Kasumi-1 (cell line): ENCODE measurements at regions not wholly inside any gene's neighbourhood (a gene's known extent, or its start where the extent isn't known, plus 50 kb on each side); places are given as distances from the start of the nearest gene placed in this dataset.
"Not testable (repeated sequence)": the region's sequence is repeated elsewhere in the genome, so short reads cannot be mapped to it uniquely, and the experiment has no call there.

Source experiments
- DNase-seq, 2 experiments: peaks; one replicate each; lab custom pipeline; 2025; lab: John Stamatoyannopoulos, UW

DNA sequence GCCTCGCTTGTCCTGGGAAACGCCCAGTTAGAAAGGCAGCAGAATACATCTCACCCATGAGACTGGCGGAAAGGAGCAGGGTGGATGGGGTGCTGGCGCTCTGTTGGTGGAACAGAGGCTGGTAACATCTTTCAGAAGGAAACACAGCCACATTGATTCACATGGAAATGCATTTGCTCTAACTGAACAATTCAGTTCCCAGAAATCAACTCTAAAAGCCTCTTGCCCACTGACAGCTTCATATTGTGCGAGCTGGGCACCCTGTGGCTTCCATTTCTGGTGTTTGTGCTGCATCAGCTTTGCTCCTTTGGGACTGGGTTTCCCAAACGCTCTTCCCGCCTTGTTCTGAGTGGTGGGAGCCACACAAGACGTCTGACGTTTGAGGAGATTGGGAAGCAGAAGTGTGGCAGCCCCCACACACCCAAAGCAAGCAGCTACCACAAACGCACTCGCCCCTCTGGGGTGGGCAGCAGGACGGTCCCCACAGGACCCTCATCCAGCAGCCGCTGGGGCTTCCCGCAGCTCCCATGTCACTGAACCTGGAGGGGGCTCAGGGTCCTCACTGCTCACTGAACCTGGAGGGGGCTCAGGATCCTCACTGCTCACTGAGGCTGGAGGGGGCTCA, 229.5 kb downstream of the ERMARD start:
- DNase-seq = no peak

DNA sequence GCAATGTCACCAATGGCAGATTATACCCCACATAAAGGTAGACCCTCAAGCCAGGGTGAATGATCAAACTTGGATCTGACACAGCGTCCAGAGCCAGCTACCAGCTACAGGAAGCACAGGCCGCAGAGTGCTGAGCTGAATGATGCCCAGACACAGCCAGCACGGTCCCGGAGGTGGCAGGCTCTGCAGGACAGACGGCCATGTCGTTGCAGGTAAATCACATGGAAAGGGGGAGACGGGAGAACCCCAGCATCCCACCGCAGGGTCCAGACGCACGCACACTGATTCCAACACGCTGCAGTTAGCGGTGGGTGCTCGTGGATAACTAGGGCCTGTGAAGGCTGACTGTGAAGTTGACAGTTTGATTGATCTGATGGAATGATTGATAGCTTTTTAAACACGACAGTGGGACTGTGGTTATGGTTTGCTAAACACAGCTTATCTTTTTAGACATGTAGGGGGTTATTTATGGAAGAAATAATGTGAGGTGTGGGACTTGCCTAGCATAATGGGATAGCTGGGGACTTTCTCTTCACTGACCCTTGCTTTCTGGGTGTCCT, 228.5 kb downstream of the ERMARD start:
- DNase-seq = no peak

DNA sequence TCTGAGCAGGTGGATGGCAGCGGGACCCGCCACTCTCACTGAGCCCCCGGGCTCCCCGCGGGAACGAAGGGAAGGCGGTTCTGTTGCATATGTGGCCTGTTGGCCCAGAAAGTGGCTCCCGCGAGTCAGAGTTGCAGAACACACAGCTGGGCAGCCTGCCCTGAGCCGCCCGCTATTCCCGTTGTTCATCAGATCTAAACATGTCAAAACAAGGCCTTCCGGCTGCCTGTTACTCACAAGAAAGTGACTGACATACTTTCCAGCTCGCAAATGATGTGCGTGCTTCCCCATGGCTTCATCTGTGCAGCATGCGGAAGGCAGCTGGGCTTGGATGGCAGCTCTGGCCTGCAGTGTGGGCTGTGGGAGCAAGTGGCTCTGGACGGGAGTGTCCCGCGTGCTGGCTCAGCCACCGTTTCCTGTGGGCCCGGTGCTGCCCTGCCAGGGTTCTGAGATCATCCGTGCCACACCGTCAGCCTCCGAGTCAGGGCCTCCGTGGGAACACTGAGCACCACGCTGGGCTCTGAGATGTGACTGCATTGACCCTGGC, 227.3 kb downstream of the ERMARD start:
- DNase-seq = no peak

DNA sequence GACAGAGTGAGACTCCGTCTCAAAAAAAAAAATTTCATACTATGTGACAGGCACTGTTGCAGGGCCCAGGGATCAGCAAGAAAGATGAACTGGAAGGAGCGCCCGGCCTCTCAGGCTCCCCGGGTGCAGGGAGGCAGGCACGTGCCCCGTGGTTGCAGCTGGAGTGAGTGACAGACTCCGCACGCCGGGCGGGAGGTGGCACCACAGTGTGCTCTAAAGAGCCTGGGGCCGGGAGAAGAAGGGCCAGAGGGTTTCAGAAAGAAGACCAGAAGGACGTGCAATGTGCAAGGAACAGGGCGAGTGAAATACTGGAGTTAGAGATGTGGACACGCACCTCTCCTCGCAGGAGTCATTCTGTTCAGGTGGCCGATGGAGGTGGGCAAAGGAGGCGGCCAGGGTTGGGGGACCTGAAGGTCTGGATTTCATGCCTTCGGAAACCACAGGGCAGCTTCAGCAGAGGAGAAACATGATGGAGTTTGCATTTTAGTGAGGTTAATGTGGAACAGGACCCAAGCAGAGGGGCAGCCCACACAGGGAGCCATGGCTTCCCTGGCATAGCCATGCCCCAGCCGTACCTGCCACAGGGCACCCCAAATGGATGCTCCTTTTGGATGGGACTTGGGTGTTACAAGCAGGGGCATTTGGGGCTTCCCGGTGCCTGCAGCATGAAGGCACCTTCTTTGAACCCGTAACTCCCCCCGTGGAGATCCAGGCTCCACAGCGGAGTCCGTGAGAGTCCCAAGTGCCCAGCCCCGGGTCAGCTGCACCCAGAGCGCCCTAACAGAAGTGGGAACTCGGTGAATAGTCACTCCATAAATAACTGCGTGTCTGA, 226.2 kb downstream of the ERMARD start:
- DNase-seq = no peak

DNA sequence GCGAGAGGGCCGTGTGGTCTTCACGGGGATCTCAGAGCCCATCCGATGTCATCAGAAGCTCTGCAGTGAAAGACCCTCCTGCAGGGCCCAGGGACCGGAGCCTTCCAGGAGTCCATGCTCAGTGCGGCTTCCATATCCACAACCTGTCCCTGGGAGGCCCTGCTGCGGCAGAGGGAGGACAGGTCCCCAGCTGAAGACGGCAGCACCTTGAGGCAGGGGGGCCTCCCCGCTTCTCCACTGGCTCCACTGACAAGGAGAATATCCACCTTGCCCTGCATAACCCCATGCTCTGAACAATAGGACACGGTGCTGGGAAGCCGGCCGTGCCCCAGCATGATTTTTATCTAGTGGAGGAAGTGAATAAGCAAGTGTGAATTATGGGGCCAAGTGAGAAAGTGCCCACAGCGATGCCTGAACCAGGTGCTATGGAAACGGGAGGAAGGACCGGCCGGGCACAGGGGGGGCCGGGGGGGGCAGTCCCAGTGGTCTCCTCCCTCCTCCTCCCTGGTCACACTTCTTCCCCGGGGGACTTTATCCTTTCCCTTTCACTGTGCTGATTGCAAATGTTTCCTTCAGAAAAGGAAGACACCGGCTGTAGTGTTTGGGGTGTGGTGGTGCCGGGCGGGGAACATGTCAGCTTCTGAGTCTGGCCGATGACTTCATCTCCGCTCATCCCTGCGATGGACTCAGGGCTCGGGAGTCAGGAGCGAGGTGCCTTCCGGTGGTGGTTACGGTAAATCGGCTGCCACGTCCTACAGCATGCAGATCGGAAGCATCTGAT, 225.1 kb downstream of the ERMARD start:
- DNase-seq = no peak

DNA sequence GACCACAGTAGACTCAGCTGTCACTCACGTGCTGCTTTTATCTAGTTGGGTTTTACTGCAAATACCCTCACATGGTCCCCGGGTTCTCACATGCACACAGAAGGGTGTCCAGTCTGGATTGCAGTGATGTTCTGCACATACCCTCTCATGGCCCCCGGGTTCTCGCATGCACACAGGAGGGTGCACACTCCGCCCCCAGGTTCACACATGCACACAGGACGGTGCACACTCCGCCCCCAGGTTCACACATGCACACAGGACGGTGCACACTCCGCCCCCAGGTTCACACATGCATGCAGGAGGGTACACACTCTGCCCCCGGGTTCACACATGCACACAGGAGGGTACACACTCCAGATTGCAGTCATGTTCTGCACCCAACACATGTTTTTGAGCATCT, 224.3 kb downstream of the ERMARD start:
- no peak for DNase-seq

DNA sequence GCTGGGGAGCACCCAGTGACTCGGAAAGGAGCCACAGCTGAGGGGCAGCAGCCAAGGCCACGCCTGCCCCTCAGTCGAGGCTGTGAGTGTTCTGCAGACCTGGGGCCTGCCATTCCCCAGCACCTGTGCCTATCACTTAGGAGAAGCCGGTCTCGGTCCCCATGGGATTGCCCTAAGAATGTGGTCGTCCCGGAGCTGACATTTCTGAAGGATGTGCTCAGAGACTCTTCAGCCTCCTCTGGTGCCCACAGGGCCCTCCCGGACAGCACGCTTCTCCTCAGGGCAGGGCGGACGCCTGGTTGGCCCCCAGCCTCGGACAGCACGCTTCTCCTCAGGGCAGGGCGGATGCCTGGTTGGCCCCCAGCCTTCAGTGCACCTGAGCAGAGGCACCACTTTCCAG, 223.9 kb downstream of the ERMARD start:
- DNase-seq = no peak

DNA sequence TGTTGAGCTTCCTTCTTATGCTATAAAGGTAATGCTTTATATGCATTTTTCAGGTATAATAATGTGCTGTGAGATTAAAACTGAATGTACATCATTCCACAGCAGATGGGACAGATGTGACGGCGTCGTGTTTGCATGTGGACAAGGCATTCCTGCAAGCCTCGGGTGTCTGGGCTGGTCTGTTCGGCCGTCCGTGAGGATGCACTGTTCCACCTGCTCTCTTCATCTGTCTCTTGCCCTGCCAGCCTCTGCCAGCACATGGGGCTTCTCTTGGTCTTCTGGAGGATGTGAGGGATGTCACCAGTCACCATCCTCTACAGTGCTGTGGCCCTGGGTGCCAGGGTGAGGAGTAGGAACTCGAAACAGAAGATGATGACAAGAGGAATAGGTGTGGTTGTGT, 223.2 kb downstream of the ERMARD start:
- no peak for DNase-seq

DNA sequence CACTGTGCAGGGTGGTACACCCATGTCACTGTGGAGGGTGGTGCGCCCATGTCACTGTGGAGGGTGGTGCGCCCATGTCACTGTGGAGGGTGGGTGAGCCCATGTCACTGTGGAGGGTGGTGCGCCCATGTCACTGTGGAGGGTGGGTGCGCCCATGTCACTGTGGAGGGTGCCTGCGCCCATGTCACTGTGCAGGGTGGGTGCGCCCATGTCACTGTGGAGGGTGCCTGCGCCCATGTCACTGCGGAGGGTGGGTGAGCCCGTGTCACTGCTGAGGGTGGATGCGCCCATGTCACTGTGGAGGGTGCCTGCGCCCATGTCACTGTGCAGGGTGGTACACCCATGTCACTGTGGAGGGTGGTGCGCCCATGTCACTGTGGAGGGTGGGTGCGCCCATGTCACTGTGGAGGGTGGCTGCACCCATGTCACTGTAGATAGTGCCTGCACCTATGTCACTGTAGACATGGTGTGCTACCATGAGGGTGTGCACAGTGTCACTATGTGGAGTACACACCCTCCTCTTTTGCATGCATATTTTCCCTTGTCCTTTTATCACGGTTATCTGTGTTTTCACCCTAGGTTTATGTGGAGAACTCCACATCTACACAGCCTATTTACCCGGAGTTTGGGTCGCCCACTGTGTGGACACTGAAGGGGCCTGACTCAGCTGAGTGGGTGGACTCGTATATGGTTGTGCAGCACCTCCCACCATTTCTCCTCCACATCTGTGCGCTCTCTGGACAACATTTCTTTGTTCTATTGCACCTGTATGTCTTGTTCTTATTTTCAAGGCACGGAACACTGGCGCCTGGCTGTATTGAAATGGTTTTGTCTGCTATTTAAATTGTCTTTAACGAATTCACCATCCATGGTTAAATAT, 222.4 kb downstream of the ERMARD start:
- DNase-seq = not testable (repeated sequence)

DNA sequence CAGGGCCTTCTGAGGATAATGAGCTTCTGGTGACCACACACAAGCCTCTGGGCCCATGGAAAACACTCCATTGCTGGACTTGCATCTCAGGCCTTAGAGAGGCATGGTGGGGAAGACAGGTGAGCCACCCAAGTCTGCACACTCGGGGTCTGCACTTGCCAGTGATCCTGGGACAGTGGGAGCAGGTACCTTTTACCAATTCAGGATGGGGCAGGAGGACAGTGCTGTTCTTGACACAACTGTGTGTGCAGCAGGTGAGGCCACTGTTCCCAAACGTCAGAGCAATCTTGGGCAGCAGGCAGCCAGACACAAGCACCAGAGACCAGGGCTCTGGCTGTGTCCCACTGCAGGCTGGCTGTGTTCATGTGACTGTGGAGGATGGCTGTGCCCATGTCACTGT, 221.3 kb downstream of the ERMARD start:
- no peak for DNase-seq

DNA sequence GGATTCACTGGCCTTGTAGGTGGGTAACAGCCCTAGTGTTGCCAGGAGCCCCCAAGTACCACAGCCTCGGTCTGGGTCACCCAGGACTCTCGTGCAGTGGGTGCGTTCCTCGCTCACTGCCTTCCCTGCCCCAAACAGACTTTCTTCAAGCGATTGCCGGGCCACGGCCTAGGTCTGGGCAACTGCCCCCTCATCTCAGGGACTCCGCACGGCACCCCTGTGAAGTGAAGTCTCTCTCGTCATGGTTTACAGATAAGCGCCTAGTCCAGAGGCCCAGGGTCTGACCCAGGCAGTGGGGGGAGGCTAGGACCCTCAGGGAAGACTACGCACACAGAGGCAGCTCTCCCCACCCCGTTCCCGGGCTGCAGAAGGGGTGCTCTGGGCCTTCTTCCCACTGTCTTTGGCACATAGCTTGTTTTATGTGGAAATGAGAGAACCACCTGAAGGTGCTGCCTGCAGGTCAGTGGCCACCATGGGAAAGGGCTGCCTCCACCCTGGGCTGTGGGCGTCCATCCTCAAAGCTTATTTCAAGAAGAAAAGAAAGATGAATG, 220.8 kb downstream of the ERMARD start:
- no peak for DNase-seq

DNA sequence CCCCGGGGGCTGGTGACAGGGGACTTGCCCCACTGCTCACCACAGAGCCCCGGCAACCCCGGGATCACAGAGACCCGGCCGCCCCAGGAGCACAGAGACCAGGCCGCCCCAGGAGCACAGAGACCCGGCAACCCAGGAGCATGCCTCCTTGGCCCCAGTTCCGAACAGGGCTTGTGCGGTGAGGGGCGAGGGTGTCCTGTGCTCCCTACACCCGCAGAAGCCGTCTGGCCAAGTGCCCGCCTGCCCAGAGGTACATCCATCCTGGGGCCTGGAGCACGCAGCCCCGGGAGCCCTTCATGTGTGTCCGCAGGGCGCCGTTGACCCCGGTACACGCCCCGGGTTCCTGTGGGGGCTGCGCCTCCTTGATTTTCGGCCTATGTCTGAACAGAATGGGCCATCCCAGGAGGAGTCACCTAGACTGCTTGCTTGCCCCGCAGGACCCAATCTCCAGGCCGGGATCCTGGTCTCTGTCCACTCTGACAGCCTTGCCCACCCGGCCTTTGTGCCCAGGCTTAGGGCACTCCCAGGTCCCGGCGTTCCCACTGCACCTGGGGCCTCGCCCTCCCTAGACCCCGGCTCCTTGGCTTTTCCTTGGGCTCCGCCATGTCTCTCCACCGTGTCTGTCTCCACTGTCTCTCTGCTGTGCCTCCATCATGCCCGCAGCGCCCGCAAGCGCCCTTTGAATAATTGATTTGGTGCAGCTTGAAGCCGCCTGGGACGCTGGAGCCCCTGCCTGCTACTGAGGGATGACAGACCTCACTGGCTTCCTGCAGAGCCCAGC, 219.8 kb downstream of the ERMARD start:
- no peak for DNase-seq

DNA sequence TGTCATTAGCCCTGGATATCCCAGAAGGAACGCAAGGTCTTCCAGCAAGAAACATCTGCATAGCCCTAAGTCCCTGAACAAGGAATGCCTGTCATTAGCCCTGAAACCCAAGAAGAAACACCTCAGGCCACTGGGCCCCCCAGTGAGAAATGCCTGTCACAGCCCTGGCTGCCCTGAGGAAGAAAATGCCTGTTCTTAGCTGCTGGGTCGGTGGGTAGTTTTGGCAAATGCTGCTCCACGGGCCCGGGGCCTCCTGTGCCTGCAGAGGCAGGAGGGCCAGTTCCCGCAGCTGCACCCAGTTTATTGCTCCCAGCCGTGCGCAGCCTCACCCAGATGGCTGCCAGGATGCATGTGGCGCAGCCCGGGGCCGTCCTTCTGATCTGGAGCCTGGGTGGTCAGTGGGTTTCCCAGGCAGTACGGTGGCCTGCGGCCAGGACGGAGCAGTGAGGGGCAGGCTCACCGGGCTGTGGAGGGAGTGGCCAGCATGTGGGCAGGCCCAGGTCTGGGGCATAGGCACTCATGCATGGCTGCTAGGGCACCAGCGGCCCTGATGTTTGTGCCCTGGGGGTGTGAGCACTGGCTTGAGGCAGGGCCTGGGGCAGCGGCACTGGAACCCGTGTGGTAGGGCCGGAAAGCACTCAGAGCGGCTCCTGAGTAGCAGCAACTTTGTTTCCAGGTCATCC, 219.0 kb downstream of the ERMARD start:
- no peak for DNase-seq

DNA sequence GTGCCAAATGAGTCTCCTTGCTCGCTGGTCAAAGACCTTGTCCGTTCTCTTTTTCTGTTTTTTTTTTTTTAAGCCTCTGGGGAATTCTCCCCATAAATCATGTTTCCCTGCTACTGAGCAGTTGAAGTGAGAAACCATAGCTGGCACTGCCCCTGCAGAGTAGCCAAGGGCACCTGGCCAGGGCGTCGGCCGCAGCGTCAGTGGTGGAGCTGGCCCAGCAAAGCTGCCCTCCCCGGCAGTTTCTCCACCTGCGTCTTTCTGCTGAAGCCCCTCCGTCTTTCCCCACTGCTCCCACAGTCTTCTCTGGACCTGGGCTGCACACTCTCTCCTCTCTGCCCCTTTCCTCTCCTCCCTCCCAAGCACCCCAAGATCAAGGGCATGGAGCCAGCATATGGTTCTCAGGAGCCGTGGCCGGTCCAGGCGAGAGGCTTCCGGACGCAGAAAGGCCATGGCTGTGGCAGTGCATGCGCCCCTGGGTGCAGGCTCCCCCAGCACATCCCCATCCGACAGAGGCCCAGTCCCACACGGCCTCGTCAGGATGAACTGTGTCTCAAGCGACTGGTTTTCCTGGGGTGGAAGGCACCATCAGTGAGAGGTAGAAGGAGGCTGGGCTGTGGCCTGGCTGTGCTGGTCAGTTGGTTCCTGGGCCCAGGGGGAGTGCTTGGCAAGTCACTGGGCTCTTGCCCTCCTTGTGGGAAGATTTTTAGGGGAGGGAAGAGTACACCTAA, 218.1 kb downstream of the ERMARD start:
- DNase-seq = no peak

DNA sequence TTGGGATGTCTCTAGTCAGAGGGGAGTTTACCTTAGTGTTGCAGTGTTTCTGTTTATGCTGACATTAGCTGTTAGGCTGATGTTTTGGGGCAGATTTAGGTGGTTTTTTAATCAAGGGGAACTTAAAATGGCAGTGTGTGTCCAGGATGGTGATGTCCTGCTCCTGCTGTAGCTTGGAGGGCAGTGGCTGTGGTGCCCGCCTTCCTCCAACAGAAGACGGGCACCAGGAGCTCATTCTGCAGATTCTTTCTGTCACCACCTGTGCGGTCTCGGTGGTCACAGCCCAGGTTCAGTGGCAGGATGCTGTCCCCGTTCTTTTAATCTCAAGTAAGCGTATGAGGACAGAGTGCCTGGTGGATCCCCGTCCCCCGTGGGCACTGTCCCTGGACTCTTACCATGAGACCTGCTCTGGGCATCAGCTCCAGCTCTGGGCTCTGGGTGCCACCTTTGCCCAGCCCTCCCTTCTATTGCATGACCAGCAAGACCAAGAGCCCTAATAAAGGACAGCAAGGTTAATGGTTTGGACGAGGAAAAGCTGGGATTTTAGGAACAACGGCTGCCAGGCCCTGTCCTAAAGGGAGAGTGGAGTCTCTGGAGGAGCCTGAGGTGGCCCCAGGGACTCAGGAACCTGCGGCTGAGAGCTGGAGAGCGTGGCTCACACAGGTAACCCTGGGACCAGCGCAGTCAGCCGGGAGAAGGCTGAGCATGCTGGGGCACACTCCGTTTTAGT, 217.3 kb downstream of the ERMARD start:
- no peak for DNase-seq

DNA sequence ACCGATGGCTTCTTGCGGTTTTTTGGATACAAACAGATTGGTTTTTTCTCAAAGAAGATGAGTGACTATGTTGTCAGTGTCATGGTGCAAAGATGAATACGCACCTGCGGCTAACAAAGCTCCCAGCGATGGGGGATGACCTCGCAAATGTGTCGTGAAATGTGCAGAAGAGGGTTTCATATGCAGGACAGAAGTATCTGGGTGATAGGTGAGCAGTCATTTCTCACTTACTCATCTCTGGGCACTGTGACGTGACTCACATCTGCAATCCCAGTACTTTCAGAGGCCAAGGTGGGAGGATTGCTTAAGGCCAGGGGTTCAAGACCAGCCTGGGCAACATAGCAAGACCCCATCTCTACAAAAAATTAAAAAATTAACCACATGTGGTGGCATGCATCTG, 216.3 kb downstream of the ERMARD start:
- no peak for DNase-seq

DNA sequence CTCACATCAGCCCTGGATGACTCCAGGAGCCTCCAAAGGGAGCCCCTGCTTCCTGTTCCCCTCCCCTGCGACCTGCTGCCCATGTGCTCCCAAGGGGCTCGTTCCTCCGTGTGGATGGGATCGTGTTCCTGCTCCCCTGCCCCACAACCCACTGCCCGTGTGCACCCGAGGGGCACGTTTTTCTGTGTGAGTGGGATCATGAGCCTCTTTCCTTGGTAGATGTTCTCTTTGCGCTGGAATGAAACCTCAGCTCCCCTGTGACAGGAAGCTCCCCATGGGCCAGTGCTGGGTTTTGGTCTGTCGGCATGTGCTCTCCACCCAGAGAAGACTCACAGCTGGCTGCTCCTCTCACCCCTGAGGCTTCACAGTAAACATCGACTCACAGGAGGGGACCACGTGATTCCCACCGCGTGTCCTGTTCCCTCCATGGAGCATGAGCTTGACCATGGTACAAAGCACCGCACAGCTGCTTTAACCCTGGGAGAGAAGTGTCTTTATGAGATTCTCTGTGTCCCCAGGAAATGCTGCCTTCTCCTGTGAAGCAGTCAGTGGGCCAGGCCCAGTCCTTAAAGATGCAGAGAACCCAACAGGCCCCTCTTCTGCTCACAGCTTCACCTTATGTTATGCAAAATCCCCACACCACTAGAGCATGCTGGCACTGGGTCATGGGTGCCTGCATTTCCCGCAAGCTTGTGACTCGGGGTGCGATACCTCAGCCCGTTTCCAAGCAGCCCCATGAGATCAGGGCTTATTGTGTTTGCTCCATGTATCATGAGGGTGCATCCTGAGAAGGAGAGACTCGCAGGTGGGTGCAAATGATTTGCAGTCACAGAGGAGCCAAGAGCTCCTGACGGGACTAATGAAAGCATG, 215.1 kb downstream of the ERMARD start:
- DNase-seq = no peak
